ENCODE measurements at regions not wholly inside any gene's neighbourhood (a gene's known extent, or its start where the extent isn't known, plus 50 kb on each side); places are given as distances from the start of the nearest gene placed in this dataset.

DNA sequence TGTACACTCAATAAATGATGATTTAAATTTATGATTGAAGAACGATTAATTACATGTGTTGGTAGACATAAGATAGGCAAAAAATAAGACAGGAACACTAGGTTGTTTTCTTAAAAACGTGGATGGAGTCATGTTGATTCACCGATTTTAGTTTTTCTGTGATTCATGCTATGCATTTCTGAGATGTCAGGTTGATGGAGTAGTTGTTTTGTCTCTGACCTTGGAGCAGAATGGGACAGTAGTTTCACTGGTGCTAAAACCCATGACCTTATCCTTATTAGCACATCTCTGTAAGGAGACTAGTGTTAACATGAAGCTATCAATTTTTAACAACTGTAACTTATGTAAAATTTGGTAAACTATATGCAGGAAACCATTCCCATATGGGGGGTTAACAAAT lies 611.6 kb upstream of the FZD8 start:
- no peaks in the 10 kb centered on the region for H3K4me1 ChIP-seq (ENCODE audit: insufficient read depth, low read length, poor library complexity, severe bottlenecking)
- no peaks in the 10 kb centered on the region for H3K36me3 ChIP-seq (ENCODE audit: insufficient read depth, low read length)

DNA sequence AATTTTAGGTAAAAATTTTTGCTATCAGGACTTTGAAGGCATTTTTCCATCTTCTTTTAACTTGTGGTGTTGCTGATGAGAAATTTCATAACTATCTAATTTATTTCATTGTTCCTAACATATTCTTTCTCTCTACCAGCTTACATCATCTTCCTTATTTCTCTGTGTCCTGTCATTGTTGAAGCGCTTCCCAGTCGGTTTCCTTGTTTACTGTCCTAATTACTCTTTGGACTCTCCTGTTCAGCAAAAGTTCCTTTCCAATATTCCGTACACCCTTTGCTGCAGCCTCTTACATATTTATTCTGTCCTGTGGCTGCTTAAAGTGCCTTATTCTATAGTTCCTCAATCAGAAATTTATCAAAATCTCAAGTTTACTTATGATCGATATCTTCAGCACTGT lies 609.0 kb upstream of the FZD8 start:
- Histone ChIP-seq H3K9me3 (ENCODE audit: insufficient read depth, low read depth, low read length) (no peaks in the 10 kb centered on the region), H3K4me2 (ENCODE audit: low read depth, low read length, poor library complexity, severe bottlenecking) (no peak overlapping the region), H3K9ac (ENCODE audit: low read depth, low read length, poor library complexity, severe bottlenecking) (no peak overlapping the region), H3K4me1 (ENCODE audit: insufficient read depth, low read length, poor library complexity, severe bottlenecking) (no peaks in the 10 kb centered on the region), H3K36me3 (ENCODE audit: insufficient read depth, low read length) (no peaks in the 10 kb centered on the region), H2AFZ (ENCODE audit: low read length) (no peak overlapping the region), H3K79me2 (ENCODE audit: insufficient read depth, low read length) (no peaks in the 10 kb centered on the region), H3K27me3 (ENCODE audit: insufficient read depth, low read length, poor library complexity, severe bottlenecking) (no peaks in the 10 kb centered on the region), H3F3A (ENCODE audit: low read depth) (no peaks in the 10 kb centered on the region), H3K9me2 (replicated peaks; ENCODE audit: low read depth, low read length) (no peaks in the 10 kb centered on the region), H4K20me1 (ENCODE audit: insufficient read depth, low read length, poor library complexity, severe bottlenecking) (no peaks in the 10 kb centered on the region), H3K4me3 (ENCODE audit: low read length, poor library complexity, severe bottlenecking) (no peak overlapping the region)
- TF ChIP-seq, protein P1, sequence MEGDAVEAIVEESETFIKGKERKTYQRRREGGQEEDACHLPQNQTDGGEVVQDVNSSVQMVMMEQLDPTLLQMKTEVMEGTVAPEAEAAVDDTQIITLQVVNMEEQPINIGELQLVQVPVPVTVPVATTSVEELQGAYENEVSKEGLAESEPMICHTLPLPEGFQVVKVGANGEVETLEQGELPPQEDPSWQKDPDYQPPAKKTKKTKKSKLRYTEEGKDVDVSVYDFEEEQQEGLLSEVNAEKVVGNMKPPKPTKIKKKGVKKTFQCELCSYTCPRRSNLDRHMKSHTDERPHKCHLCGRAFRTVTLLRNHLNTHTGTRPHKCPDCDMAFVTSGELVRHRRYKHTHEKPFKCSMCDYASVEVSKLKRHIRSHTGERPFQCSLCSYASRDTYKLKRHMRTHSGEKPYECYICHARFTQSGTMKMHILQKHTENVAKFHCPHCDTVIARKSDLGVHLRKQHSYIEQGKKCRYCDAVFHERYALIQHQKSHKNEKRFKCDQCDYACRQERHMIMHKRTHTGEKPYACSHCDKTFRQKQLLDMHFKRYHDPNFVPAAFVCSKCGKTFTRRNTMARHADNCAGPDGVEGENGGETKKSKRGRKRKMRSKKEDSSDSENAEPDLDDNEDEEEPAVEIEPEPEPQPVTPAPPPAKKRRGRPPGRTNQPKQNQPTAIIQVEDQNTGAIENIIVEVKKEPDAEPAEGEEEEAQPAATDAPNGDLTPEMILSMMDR (conservative IDR thresholded peaks at IDR 0.05; ENCODE audit: low read length) = no peak
- TF ChIP-seq EZH2phosphoT487 (IDR thresholded peaks at IDR 0.05; ENCODE audit: borderline replicate concordance) = no peak

More for the DNA sequence above, 611.6 kb upstream of the FZD8 start:
- no peaks in the 10 kb centered on the region for H3F3A ChIP-seq (ENCODE audit: low read depth)
- no peak overlapping the region for H3K4me3 ChIP-seq (ENCODE audit: low read length, poor library complexity, severe bottlenecking)
- no peaks in the 10 kb centered on the region for H3K9me3 ChIP-seq (ENCODE audit: insufficient read depth, low read depth, low read length)
- no peaks in the 10 kb centered on the region for H3K9me2 ChIP-seq (replicated peaks; ENCODE audit: low read depth, low read length)
- no peak overlapping the region for H3K9ac ChIP-seq (ENCODE audit: low read depth, low read length, poor library complexity, severe bottlenecking)
- no peak overlapping the region for H3K4me2 ChIP-seq (ENCODE audit: low read depth, low read length, poor library complexity, severe bottlenecking)
- H3K27me3 ChIP-seq (ENCODE audit: insufficient read depth, low read length, poor library complexity, severe bottlenecking) = no peaks in the 10 kb centered on the region
- no peaks in the 10 kb centered on the region for H3K79me2 ChIP-seq (ENCODE audit: insufficient read depth, low read length)
- no peak for TF ChIP-seq EZH2phosphoT487 (IDR thresholded peaks at IDR 0.05; ENCODE audit: borderline replicate concordance)
- TF ChIP-seq, protein P1 (conservative IDR thresholded peaks at IDR 0.05; ENCODE audit: low read length) = no peak
- H2AFZ ChIP-seq (ENCODE audit: low read length) = no peak overlapping the region
- H4K20me1 ChIP-seq (ENCODE audit: insufficient read depth, low read length, poor library complexity, severe bottlenecking) = no peaks in the 10 kb centered on the region

DNA sequence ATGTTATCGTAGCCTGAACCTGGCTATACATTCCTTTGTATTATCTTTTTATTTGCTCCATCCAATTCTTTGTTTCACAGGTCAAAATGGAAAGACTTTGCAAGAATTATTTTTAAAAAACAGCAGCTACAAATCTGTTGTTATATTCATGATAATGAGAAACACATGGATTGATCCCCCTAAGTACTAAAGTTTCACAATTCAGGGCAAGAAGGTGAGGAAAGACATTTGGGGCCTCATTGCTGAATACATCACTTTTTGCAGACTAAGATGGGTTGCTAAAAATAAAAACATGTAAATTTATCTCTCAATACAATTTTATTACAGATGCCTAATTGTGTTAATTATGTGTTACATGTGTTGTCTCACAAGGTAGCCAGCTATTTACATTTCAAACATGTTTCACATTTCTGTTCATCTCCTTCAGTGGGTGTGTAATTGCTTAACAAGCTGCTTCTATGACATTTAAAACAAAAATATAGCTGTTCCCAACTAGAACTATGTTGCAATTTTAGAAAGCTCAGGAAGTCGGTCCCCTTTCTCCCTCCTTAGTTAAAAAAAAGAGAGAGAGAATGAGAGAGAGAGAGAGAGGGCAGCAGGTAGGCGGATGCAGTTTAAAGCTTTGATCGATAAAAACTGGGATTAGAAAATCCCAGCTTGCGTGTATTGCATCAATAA lies 606.3 kb upstream of the FZD8 start:
- H3K9me2 ChIP-seq (replicated peaks; ENCODE audit: low read depth, low read length) = no peaks in the 10 kb centered on the region
- no peaks in the 10 kb centered on the region for H3F3A ChIP-seq (ENCODE audit: low read depth)
- no peaks in the 10 kb centered on the region for H3K9me3 ChIP-seq (ENCODE audit: insufficient read depth, low read depth, low read length)
- H4K20me1 ChIP-seq (ENCODE audit: insufficient read depth, low read length, poor library complexity, severe bottlenecking) = no peaks in the 10 kb centered on the region
- H3K4me1 ChIP-seq (ENCODE audit: insufficient read depth, low read length, poor library complexity, severe bottlenecking) = no peaks in the 10 kb centered on the region
- H3K36me3 ChIP-seq (ENCODE audit: insufficient read depth, low read length) = no peaks in the 10 kb centered on the region
- H3K79me2 ChIP-seq (ENCODE audit: insufficient read depth, low read length) = no peaks in the 10 kb centered on the region
- H3K4me2 ChIP-seq (ENCODE audit: low read depth, low read length, poor library complexity, severe bottlenecking) = no peak overlapping the region
- no peak overlapping the region for H3K9ac ChIP-seq (ENCODE audit: low read depth, low read length, poor library complexity, severe bottlenecking)
- no peak overlapping the region for H3K4me3 ChIP-seq (ENCODE audit: low read length, poor library complexity, severe bottlenecking)
- no peaks in the 10 kb centered on the region for H3K27me3 ChIP-seq (ENCODE audit: insufficient read depth, low read length, poor library complexity, severe bottlenecking)
- no peak overlapping the region for H2AFZ ChIP-seq (ENCODE audit: low read length)
- TF ChIP-seq EZH2phosphoT487 (IDR thresholded peaks at IDR 0.05; ENCODE audit: borderline replicate concordance) = no peak
- TF ChIP-seq, protein P1 (conservative IDR thresholded peaks at IDR 0.05; ENCODE audit: low read length) = no peak

All from Loucy (cell line).